ENCODE measurements at regions not wholly inside any gene's neighbourhood (a gene's known extent, or its start where the extent isn't known, plus 50 kb on each side); places are given as distances from the start of the nearest gene placed in this dataset.

- TF ChIP-seq CTCF (conservative IDR thresholded peaks at IDR 0.05): no peak
- no peak for TF ChIP-seq ZFX (IDR thresholded peaks at IDR 0.05)
These were observed 274.9 kb upstream of the UBE2E3 start for GRCh38 chr2:180705551-180705950.

All from C4-2B (cell line).